HCT116 (cell line): ENCODE measurements at regions not wholly inside any gene's neighbourhood (a gene's known extent, or its start where the extent isn't known, plus 50 kb on each side); places are given as distances from the start of the nearest gene placed in this dataset.

ENCODE experiments used
- ATAC-seq: fragments of 200-7000 bp; cut with Tn5 transposase; 2 replicates; pipeline ENCODE4 v1.9.1; 2020; ENCODE audit warnings: mild to moderate bottlenecking, moderate library complexity
- BruUV-seq: library from RNA; stranded (reverse); fragments of 400-500 nt; replicated peaks from 2 replicates; lab custom pipeline; 2021; lab: Mats Ljungman, UMichigan
- CTCF ChIA-PET: fragments of 300-600 bp; sonication (Branson Sonifier 250); formaldehyde crosslinking; loops from one replicate; lab custom pipeline; 2021; ENCODE audit warnings: antibody characterized with exemption; lab: Charles Lee
- POLR2A ChIA-PET: fragments of 300-600, 350-600 bp; sonication (Branson Sonifier 250); formaldehyde crosslinking; loops from one replicate; lab custom pipeline; 2021; ENCODE audit warnings: antibody characterized with exemption; lab: Charles Lee
- RAD21 ChIA-PET, 2 experiments: fragments of 300-600 bp; sonication (Branson Sonifier 250); formaldehyde crosslinking; loops; one replicate each; lab custom pipeline; 2023; ENCODE audit warnings: low total read pairs in 2 of 2; ENCODE audit not compliant: uncharacterized antibody in 2 of 2, unreplicated experiment in 2 of 2, low non-redundant PET in 1 of 2; lab: Charles Lee
- DNase-seq: peaks from one replicate; pipeline ENCODE4 v3.0.0-alpha.2; 2010; ENCODE audit warnings: low read depth, low spot score
- H2AFZ ChIP-seq: fragments of 200-600 bp; shearing (Covaris generic), sonication (generic); 2 replicates; pipeline ENCODE4 v1.6.1; 2017; ENCODE audit warnings: low read depth, mixed run types, mixed read lengths, antibody characterized with exemption, low read length; ENCODE audit not compliant: poor library complexity, severe bottlenecking
- H3K27ac ChIP-seq: 2 replicates; pipeline ENCODE4 v1.5.1; 2012; ENCODE audit warnings: low read depth, low read length
- H3K27me3 ChIP-seq: fragments of 200-600 bp; sonication (generic); 2 replicates; pipeline ENCODE4 v1.6.1; 2016; ENCODE audit warnings: mixed run types, low read length, mixed read lengths; ENCODE audit not compliant: insufficient read depth
- H3K36me3 ChIP-seq, 2 experiments: fragments of 200-500 bp in 1 of 2; fragments of 200-600 bp in 1 of 2; sonication (Bioruptor generic) in 1 of 2; sonication (generic) in 1 of 2; 2 replicates each; pipeline versions ENCODE4 v1.5.1 to v1.6.1; 2014 to 2016; ENCODE audit warnings: low read length in 2 of 2, inconsistent platforms in 1 of 2, mixed read lengths in 1 of 2, mixed run types in 1 of 2; ENCODE audit not compliant: insufficient read depth in 2 of 2, control insufficient read depth in 1 of 2
- H3K4me1 ChIP-seq, 2 experiments: fragments of 200-600 bp in 1 of 2; sonication (generic) in 1 of 2; 2 replicates each; pipeline versions ENCODE4 v1.5.1 to v1.6.1; 2012 to 2017; ENCODE audit warnings: low read length in 2 of 2, inconsistent platforms in 1 of 2, mild to moderate bottlenecking in 1 of 2, mixed read lengths in 1 of 2, mixed run types in 1 of 2, moderate library complexity in 1 of 2; ENCODE audit not compliant: insufficient read depth in 2 of 2, control insufficient read depth in 1 of 2
- H3K4me2 ChIP-seq: fragments of 200-600 bp; sonication (generic); 2 replicates; pipeline ENCODE4 v1.6.1; 2017; ENCODE audit warnings: mixed run types, low read length, mixed read lengths
- H3K4me3 ChIP-seq, 2 experiments: fragments of 200-600 bp in 1 of 2; sonication (generic) in 1 of 2; replicated peaks in 1 of 2; 2 replicates each; pipeline ENCODE4 v1.5.1; 2011 to 2016; ENCODE audit warnings: low read length in 2 of 2, control low read depth in 1 of 2, low read depth in 1 of 2, mild to moderate bottlenecking in 1 of 2, mixed read lengths in 1 of 2, mixed run types in 1 of 2
- H3K79me2 ChIP-seq: fragments of 200-600 bp; sonication (generic); 2 replicates; pipeline ENCODE4 v1.6.1; 2017; ENCODE audit warnings: mild to moderate bottlenecking, mixed run types, low read length, moderate library complexity, mixed read lengths; ENCODE audit not compliant: insufficient read depth
- H3K9ac ChIP-seq: fragments of 200-600 bp; sonication (generic); 2 replicates; pipeline ENCODE4 v1.6.1; 2016; ENCODE audit warnings: low read length, mixed read lengths
- H3K9me2 ChIP-seq: fragments of 200-600 bp; sonication (generic), shearing (Covaris generic); 2 replicates; pipeline ENCODE4 v1.6.1; 2017; ENCODE audit warnings: mixed run types, mild to moderate bottlenecking, moderate library complexity; ENCODE audit not compliant: insufficient read depth
- H3K9me3 ChIP-seq, 2 experiments: fragments of 200-500 bp in 1 of 2; fragments of 200-600 bp in 1 of 2; sonication (Bioruptor generic) in 1 of 2; sonication (generic) in 1 of 2; 2 replicates each; pipeline ENCODE4 v1.6.1; 2014 to 2017; ENCODE audit warnings: low read length in 2 of 2, mixed read lengths in 2 of 2, inconsistent platforms in 1 of 2, low read depth in 1 of 2, mild to moderate bottlenecking in 1 of 2, mixed run types in 1 of 2, moderate library complexity in 1 of 2; ENCODE audit not compliant: control insufficient read depth in 1 of 2, insufficient read depth in 1 of 2
- H4K20me1 ChIP-seq: fragments of 200-600 bp; sonication (generic), shearing (Covaris generic); 2 replicates; pipeline ENCODE4 v1.6.1; 2017; ENCODE audit warnings: mixed run types, mild to moderate bottlenecking, moderate library complexity; ENCODE audit not compliant: insufficient read depth
- ATF3 ChIP-seq: IDR thresholded peaks from 2 replicates; pipeline ENCODE4 v1.6.1; 2012
- CBX3 ChIP-seq: IDR thresholded peaks from 2 replicates; pipeline ENCODE4 v1.6.1; 2012; ENCODE audit warnings: low read depth
- CEBPB ChIP-seq: IDR thresholded peaks from 2 replicates; pipeline ENCODE4 v1.6.1; 2012; ENCODE audit warnings: low read depth
- EGR1 ChIP-seq: IDR thresholded peaks from 2 replicates; pipeline ENCODE4 v1.6.1; 2012; ENCODE audit warnings: low read depth
- ELF1 ChIP-seq: IDR thresholded peaks from 2 replicates; pipeline ENCODE4 v1.6.1; 2012; ENCODE audit warnings: low read depth, borderline replicate concordance
- EZH2 ChIP-seq: fragments of 200-600 bp; sonication (generic); IDR thresholded peaks from 2 replicates; pipeline ENCODE4 v1.6.1; 2017; ENCODE audit warnings: antibody characterized with exemption, mixed run types
- FOSL1 ChIP-seq: IDR thresholded peaks from 2 replicates; pipeline ENCODE4 v1.6.1; 2012; ENCODE audit warnings: low read depth
- JUND ChIP-seq: IDR thresholded peaks from 2 replicates; pipeline ENCODE4 v1.6.1; 2012
- MAX ChIP-seq: IDR thresholded peaks from 2 replicates; pipeline ENCODE4 v1.6.1; 2012
- POLR2AphosphoS5 ChIP-seq: IDR thresholded peaks from 2 replicates; pipeline ENCODE4 v1.6.1; 2011; ENCODE audit warnings: mild to moderate bottlenecking, low read depth, low read length, moderate library complexity
- RAD21 ChIP-seq: IDR thresholded peaks from 2 replicates; pipeline ENCODE4 v1.6.1; 2012; ENCODE audit warnings: low read depth, mild to moderate bottlenecking
- REST ChIP-seq: IDR thresholded peaks from 2 replicates; pipeline ENCODE4 v1.6.1; 2012; ENCODE audit warnings: low read depth
- SIN3A ChIP-seq: IDR thresholded peaks from 2 replicates; pipeline ENCODE4 v1.6.1; 2012; ENCODE audit warnings: low read depth
- SP1 ChIP-seq: IDR thresholded peaks from 2 replicates; pipeline ENCODE4 v1.6.1; 2012; ENCODE audit warnings: low read depth
- SRF ChIP-seq: IDR thresholded peaks from 2 replicates; pipeline ENCODE4 v1.6.1; 2012; ENCODE audit warnings: low read depth
- TCF7L2 ChIP-seq: IDR thresholded peaks from 2 replicates; pipeline ENCODE4 v1.7.0; 2011; ENCODE audit warnings: borderline replicate concordance, inconsistent platforms; ENCODE audit not compliant: insufficient read depth, insufficient read length; ENCODE audit errors: extremely low read depth
- YY1 ChIP-seq: IDR thresholded peaks from 2 replicates; pipeline ENCODE4 v1.6.1; 2011; ENCODE audit warnings: low read length, low read depth, moderate library complexity, mild to moderate bottlenecking; ENCODE audit not compliant: insufficient replicate concordance; ENCODE audit errors: extremely low read depth
- ZBTB33 ChIP-seq: IDR thresholded peaks from 2 replicates; pipeline ENCODE4 v1.6.1; 2011; ENCODE audit warnings: mild to moderate bottlenecking, low read length, moderate library complexity; ENCODE audit not compliant: insufficient replicate concordance; ENCODE audit errors: extremely low read depth
- ZFX ChIP-seq: fragments of 450-650 bp; IDR thresholded peaks from 2 replicates; pipeline ENCODE4 v1.6.1; 2017
- ZNF274 ChIP-seq: fragments of 200-500 bp; sonication (Bioruptor generic); IDR thresholded peaks from 2 replicates; pipeline ENCODE4 v1.6.1; 2014; ENCODE audit warnings: mild to moderate bottlenecking, low read depth, low read length, inconsistent platforms
- intact Hi-C: fragments of 100-400 bp; cut with micrococcal nuclease; formaldehyde crosslinking; loops from 2 replicates; pipeline ENCODE4 v1.10.0; 2022

- Histone ChIP-seq H3K9ac (no peak overlapping the region), H3K27ac (no peak overlapping the region), H3K79me2 (no peaks in the 10 kb centered on the region), H3K4me3 (no peak overlapping the region), H3K4me1 (no peaks in the 10 kb centered on the region), H2AFZ (no peak overlapping the region), H3K9me3 (no peaks in the 10 kb centered on the region), H4K20me1 (no peaks in the 10 kb centered on the region), H3K4me2 (no peak overlapping the region), H3K9me2 (no peaks in the 10 kb centered on the region), H3K27me3 (no peaks in the 10 kb centered on the region), H3K36me3 (no peaks in the 10 kb centered on the region)
- intact Hi-C loops = no loop called here
- CTCF ChIA-PET = no interaction called here
- no TSS peak for BruUV-seq
- ATAC-seq = no peak
- no peak for TF ChIP-seq JUND
- TF ChIP-seq TCF7L2 = no peak
- TF ChIP-seq ZNF274 = no peak
- no peak for TF ChIP-seq CBX3
- TF ChIP-seq SIN3A = no peak
- TF ChIP-seq YY1 = no peak
- TF ChIP-seq EZH2 = no peak
- TF ChIP-seq ZBTB33 = no peak
- no peak for TF ChIP-seq ELF1
- no peak for TF ChIP-seq EGR1
- TF ChIP-seq SRF = no peak
- no peak for TF ChIP-seq ATF3
- no peak for TF ChIP-seq POLR2AphosphoS5
- no peak for TF ChIP-seq RAD21
- no peak for TF ChIP-seq REST
- no peak for TF ChIP-seq CEBPB
- TF ChIP-seq FOSL1 = no peak
- TF ChIP-seq MAX = no peak
- TF ChIP-seq SP1 = no peak
- no peak for TF ChIP-seq ZFX
- RAD21 ChIA-PET = no interaction called here
- no peak for DNase-seq
- POLR2A ChIA-PET = no interaction called here
Observed at GRCh38 chr12:16863742-16864141, 257.8 kb upstream of the LMO3 start.
